ENCODE measurements at regions not wholly inside any gene's neighbourhood (a gene's known extent, or its start where the extent isn't known, plus 50 kb on each side); places are given as distances from the start of the nearest gene placed in this dataset.

- Histone ChIP-seq H3K4me3 (ENCODE audit: insufficient read depth, low read depth, low read length) (no peak overlapping the region), H3K4me2 (ENCODE audit: low read length) (no peak overlapping the region), H4K20me1 (ENCODE audit: insufficient read depth, low read length) (no peaks in the 10 kb centered on the region), H3K36me3 (ENCODE audit: insufficient read depth, low read length) (no peaks in the 10 kb centered on the region), H3K27ac (ENCODE audit: low read depth, low read length) (no peak overlapping the region), H3K27me3 (ENCODE audit: insufficient read depth, low read length) (no peaks in the 10 kb centered on the region), H3K79me2 (ENCODE audit: insufficient read depth, low read length) (no peaks in the 10 kb centered on the region), H3K9ac (ENCODE audit: low read length) (no peak overlapping the region), H2AFZ (ENCODE audit: low read depth, low read length) (no peak overlapping the region), H3K4me1 (ENCODE audit: insufficient read depth, low read length) (no peaks in the 10 kb centered on the region), H3K9me3 (ENCODE audit: insufficient read depth, low read depth, low read length) (no peaks in the 10 kb centered on the region)
- H3K27ac Mint-ChIP-seq (ENCODE audit: unreplicated experiment): no peak overlapping the region
- no peak overlapping the region for H3K4me3 Mint-ChIP-seq (ENCODE audit: unreplicated experiment)
- no peaks in the 10 kb centered on the region for H3K36me3 Mint-ChIP-seq (ENCODE audit: low read depth, unreplicated experiment)
- no peaks in the 10 kb centered on the region for H3K4me1 Mint-ChIP-seq (ENCODE audit: low read depth, unreplicated experiment)
- no peak for TF ChIP-seq CTCF (IDR thresholded peaks at IDR 0.05; ENCODE audit: insufficient read depth, low read depth, low read length)
- TF ChIP-seq EZH2 (IDR thresholded peaks at IDR 0.05; ENCODE audit: insufficient read depth, low read length): no peak
- FAIRE-seq (no peak), DNase-seq (ENCODE audit: low read depth) (no peak)
- no peaks in the 10 kb centered on the region for H3K9me3 Mint-ChIP-seq (ENCODE audit: unreplicated experiment)
- no peaks in the 10 kb centered on the region for H3K27me3 Mint-ChIP-seq (ENCODE audit: low read depth, unreplicated experiment)
Observed at GRCh38 chr5:144035046-144035740, 135.3 kb downstream of the YIPF5 start.

GRCh38 chr5:144036476-144036875, 134.0 kb downstream of the YIPF5 start:
- H3K9ac ChIP-seq (ENCODE audit: low read length): no peak overlapping the region
- Mint-ChIP-seq H3K4me1 (ENCODE audit: low read depth, unreplicated experiment) (no peaks in the 10 kb centered on the region), H3K36me3 (ENCODE audit: low read depth, unreplicated experiment) (no peaks in the 10 kb centered on the region), H3K4me3 (ENCODE audit: unreplicated experiment) (no peak overlapping the region), H3K9me3 (ENCODE audit: unreplicated experiment) (no peaks in the 10 kb centered on the region), H3K27me3 (ENCODE audit: low read depth, unreplicated experiment) (peaks cover 4% of the 10 kb centered on the region), H3K27ac (ENCODE audit: unreplicated experiment) (no peak overlapping the region)
- DNase-seq (ENCODE audit: low read depth): no peak
- no peaks in the 10 kb centered on the region for H3K9me3 ChIP-seq (ENCODE audit: insufficient read depth, low read depth, low read length)
- H3K4me1 ChIP-seq (ENCODE audit: insufficient read depth, low read length): no peaks in the 10 kb centered on the region
- H4K20me1 ChIP-seq (ENCODE audit: insufficient read depth, low read length): no peaks in the 10 kb centered on the region
- no peak overlapping the region for H3K27ac ChIP-seq (ENCODE audit: low read depth, low read length)
- H3K79me2 ChIP-seq (ENCODE audit: insufficient read depth, low read length): no peaks in the 10 kb centered on the region
- TF ChIP-seq EZH2 (IDR thresholded peaks at IDR 0.05; ENCODE audit: insufficient read depth, low read length): no peak
- no peak for TF ChIP-seq CTCF (IDR thresholded peaks at IDR 0.05; ENCODE audit: insufficient read depth, low read depth, low read length)
- H2AFZ ChIP-seq (ENCODE audit: low read depth, low read length): no peak overlapping the region
- H3K4me3 ChIP-seq (ENCODE audit: insufficient read depth, low read depth, low read length): no peak overlapping the region
- no peak for FAIRE-seq
- no peaks in the 10 kb centered on the region for H3K36me3 ChIP-seq (ENCODE audit: insufficient read depth, low read length)
- no peaks in the 10 kb centered on the region for H3K27me3 ChIP-seq (ENCODE audit: insufficient read depth, low read length)
- H3K4me2 ChIP-seq (ENCODE audit: low read length): no peak overlapping the region

- Histone ChIP-seq H3K79me2 (ENCODE audit: insufficient read depth, low read length) (no peaks in the 10 kb centered on the region), H3K4me3 (ENCODE audit: insufficient read depth, low read depth, low read length) (no peak overlapping the region), H3K36me3 (ENCODE audit: insufficient read depth, low read length) (no peaks in the 10 kb centered on the region), H4K20me1 (ENCODE audit: insufficient read depth, low read length) (no peaks in the 10 kb centered on the region), H3K4me2 (ENCODE audit: low read length) (no peak overlapping the region), H3K27me3 (ENCODE audit: insufficient read depth, low read length) (no peaks in the 10 kb centered on the region), H3K9me3 (ENCODE audit: insufficient read depth, low read depth, low read length) (no peaks in the 10 kb centered on the region), H3K4me1 (ENCODE audit: insufficient read depth, low read length) (no peaks in the 10 kb centered on the region), H3K9ac (ENCODE audit: low read length) (no peak overlapping the region), H3K27ac (ENCODE audit: low read depth, low read length) (no peak overlapping the region), H2AFZ (ENCODE audit: low read depth, low read length) (no peak overlapping the region)
- Mint-ChIP-seq H3K27me3 (ENCODE audit: low read depth, unreplicated experiment) (peaks cover 9% of the 10 kb centered on the region), H3K4me1 (ENCODE audit: low read depth, unreplicated experiment) (no peaks in the 10 kb centered on the region), H3K27ac (ENCODE audit: unreplicated experiment) (no peak overlapping the region), H3K9me3 (ENCODE audit: unreplicated experiment) (no peaks in the 10 kb centered on the region), H3K36me3 (ENCODE audit: low read depth, unreplicated experiment) (no peaks in the 10 kb centered on the region), H3K4me3 (ENCODE audit: unreplicated experiment) (no peak overlapping the region)
- no peak for DNase-seq (ENCODE audit: low read depth)
- FAIRE-seq: no peak
- TF ChIP-seq CTCF (IDR thresholded peaks at IDR 0.05; ENCODE audit: insufficient read depth, low read depth, low read length) (no peak), EZH2 (IDR thresholded peaks at IDR 0.05; ENCODE audit: insufficient read depth, low read length) (no peak)
Observed at GRCh38 chr5:144040615-144041305, 129.7 kb downstream of the YIPF5 start.
